Fibroblast of the aortic adventitia (primary cell): ENCODE measurements at regions not wholly inside any gene's neighbourhood (a gene's known extent, or its start where the extent isn't known, plus 50 kb on each side); places are given as distances from the start of the nearest gene placed in this dataset.

Source experiments
- DNase-seq: peaks from one replicate; pipeline ENCODE4 v3.0.0-alpha.2; 2010; ENCODE audit warnings: low read depth
- H3K4me3 ChIP-seq: 2 replicates; pipeline ENCODE4 v1.5.1; 2011; ENCODE audit warnings: low read depth, mild to moderate bottlenecking, control low read depth, low read length, moderate library complexity
- CTCF ChIP-seq: IDR thresholded peaks from 2 replicates; pipeline ENCODE4 v1.5.1; 2011; ENCODE audit warnings: mild to moderate bottlenecking, low read length, control low read depth, inconsistent platforms; ENCODE audit not compliant: insufficient read depth

GRCh38 chr18:73840319-73840945 lies 307.2 kb downstream of the FBXO15 start:
- no peak for TF ChIP-seq CTCF
- DNase-seq: no peak
- H3K4me3 ChIP-seq: no peak overlapping the region

GRCh38 chr18:73839441-73839840 lies 308.2 kb downstream of the FBXO15 start:
- no peak for DNase-seq
- no peak overlapping the region for H3K4me3 ChIP-seq
- no peak for TF ChIP-seq CTCF

- no peak for TF ChIP-seq CTCF
- H3K4me3 ChIP-seq: no peak overlapping the region
- no peak for DNase-seq
Measured at GRCh38 chr18:73838107-73838506, 309.5 kb downstream of the FBXO15 start.

- H3K4me3 ChIP-seq: no peak overlapping the region
- TF ChIP-seq CTCF: no peak
- no peak for DNase-seq
Measured at GRCh38 chr18:73835656-73836364, 311.8 kb downstream of the FBXO15 start.

- H3K4me3 ChIP-seq: no peak overlapping the region
- no peak for DNase-seq
- no peak for TF ChIP-seq CTCF
Measured at GRCh38 chr18:73835039-73835438, 312.6 kb downstream of the FBXO15 start.

DNA sequence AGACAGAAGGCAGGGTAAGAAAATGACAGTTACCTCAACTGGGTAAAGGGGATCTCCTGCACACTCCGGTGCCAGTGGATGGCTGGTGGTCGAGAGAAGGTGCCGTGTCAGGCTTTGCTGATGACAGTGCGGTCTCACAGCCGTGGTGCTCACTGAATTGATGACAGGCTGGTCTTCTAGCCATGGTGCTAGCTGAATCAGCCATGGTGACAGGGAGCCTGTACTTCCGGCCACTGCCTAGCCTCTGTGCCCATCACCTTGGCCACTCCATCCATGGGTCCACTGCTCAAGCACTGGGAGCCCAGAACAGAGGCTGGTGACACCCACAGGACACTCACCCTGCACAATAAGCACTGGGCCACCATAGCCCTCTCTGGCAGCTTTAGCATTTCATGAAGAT lies 315.9 kb downstream of the FBXO15 start:
- no peak for TF ChIP-seq CTCF
- H3K4me3 ChIP-seq: no peak overlapping the region

More for the DNA sequence above, 315.9 kb downstream of the FBXO15 start:
- no peak for DNase-seq
